GM21717 (cell line): ENCODE measurements at regions not wholly inside any gene's neighbourhood (a gene's known extent, or its start where the extent isn't known, plus 50 kb on each side); places are given as distances from the start of the nearest gene placed in this dataset.

ENCODE experiments used
- ATAC-seq: cut with Tn5 transposase; IDR thresholded peaks from one replicate; pipeline ENCODE4 v1.9.1; 2021; ENCODE audit warnings: mild to moderate bottlenecking, moderate library complexity; ENCODE audit not compliant: unreplicated experiment

DNA sequence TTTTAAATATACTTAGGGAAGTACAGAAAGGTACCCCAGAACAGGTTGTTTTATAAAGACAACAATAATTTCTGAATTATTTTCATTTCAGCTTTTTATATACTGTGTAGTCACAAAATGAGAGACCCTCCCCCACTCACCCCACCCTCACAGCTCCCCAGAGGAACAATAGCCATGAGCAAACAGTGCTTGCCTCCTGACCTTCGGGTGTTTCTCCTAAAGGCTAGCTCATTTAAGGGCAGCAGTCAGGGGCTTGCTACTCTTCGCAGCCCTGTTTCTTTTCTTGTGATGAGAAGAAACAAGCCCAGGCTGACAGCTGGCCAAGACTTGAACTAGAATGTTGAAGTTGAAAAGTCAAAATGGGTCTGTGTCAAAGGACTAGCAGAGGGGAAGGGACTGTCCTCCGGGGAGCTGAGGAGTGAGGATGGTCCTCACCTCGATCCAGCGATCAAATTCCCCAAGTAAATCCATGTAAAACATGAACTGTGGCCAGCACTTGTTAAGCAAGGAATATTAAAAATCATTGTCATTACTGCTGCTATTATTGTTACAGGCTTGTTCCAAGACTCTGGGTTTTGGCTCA lies 133.8 kb upstream of the ARHGAP5 start:
- no peak for ATAC-seq

DNA sequence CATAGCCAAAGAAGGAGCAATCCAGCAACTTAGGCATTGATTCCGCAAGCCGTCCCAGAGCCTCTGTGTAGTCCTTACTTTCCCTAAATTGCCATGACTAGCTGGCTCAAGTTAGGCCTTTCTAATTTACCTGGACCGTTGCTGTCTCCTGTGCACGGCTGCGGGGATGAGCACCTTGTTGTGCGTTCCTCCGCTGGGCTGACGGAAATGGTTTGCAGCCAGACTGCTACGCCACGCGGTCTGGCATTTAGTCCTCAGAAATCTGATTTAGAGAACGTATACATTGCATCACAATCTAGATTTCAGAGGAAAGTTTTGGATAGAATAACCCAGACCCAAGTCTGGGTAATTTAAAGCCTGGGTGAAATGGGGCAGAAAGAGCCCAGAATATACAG lies 133.2 kb upstream of the ARHGAP5 start:
- no peak for ATAC-seq

DNA sequence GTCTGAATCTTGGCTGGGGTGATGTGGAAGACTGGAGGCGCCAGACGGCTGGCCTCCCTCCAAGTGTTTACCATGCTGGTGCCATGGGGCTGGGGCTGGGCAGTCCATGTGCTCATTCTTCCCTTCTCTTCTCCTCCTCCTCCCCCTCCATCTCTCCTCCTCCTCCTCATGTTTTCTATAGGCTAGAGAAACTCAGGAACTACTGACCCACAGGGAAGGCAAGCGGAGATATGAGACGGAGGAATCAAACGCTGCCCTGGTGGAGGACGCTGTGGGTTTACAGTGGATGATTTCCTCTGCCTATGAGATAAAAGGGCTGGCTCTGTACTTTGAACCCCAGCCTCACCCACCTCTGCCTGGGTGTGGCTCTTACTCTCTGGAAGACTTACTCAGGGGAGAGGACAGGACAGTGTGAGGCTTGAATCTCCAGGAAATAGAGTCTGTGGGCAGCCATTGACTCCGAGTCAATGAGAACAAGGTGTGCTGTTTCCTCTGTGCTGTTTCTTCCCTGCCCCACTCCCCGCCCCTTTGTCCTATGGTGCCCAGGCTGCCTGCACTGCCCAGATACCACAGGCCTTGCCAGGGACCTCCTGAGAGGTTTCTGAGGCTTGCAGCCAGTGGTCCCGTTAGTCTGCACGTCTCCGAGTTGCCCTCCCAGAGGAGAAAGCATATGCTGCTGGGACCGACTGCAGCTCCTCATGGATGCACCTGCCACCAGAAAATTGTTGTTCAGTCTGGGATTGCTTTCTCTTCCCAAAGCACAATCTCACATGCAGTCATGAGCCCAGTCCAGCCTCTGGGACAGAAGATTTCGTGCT lies 132.6 kb upstream of the ARHGAP5 start:
- ATAC-seq, result no peak

DNA sequence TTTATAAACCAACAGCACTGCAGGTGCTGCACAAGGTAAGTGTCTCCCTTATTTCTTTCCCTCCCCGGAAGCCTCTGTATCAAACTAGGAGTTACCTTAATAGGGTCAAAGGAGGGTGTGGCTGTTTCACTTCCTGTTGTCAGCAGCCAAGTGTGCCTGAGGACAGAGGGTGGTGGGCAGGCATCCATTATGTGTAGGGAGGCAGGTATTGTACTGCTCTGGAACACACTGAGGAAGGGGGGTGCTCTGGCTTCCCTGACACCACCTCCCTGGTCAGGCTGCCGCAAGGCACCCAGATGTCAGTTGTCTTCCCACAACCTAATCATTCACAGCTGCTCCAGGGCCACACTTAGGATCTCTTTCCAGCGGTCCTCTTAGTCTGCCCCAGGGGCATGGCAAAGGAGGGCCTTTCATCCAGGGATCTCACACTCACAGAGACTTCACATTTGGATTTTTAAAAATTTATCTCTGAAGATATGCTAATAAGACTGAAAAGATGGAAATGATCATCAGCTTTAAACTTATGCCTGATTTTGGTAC lies 132.0 kb upstream of the ARHGAP5 start:
- no peak for ATAC-seq

DNA sequence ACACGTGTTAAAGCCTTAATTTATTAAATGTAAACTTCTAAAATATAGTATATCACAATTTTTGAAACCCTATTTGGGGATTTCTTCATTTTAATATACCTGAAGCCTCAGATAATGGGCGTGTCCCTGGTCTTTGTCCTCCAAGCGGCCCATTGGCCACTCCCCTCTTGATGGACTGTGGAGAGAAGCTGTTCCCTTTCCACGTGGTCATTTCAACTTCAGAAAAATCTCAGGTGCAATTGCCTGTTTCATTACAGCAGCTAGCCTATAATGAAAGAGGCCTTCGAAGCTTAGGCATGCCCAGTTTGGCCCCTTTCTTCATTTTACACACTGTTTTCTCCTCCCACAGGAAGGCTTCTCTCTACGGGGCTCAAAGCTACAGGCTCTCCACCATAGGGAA lies 131.4 kb upstream of the ARHGAP5 start:
- ATAC-seq, result no peak

DNA sequence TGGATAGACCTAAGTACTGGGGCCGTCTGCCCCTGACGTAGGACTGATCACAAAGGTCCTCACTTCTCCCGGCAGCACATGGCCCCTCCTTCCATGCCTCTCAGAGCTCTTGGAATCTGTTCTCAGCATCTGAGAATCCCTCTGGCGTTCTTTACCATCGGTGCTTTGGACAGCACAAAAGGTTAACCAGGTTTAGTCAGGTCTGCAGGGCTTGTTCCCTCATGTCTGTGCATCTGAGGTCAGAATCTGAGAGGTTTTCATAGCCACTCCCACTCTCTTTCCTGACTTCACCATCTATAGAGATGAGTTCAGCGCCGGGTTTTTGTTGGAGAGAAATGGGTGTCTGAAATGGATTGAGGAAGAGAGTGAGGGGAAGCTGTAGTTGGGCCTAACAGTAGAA lies 130.0 kb upstream of the ARHGAP5 start:
- ATAC-seq, result no peak

DNA sequence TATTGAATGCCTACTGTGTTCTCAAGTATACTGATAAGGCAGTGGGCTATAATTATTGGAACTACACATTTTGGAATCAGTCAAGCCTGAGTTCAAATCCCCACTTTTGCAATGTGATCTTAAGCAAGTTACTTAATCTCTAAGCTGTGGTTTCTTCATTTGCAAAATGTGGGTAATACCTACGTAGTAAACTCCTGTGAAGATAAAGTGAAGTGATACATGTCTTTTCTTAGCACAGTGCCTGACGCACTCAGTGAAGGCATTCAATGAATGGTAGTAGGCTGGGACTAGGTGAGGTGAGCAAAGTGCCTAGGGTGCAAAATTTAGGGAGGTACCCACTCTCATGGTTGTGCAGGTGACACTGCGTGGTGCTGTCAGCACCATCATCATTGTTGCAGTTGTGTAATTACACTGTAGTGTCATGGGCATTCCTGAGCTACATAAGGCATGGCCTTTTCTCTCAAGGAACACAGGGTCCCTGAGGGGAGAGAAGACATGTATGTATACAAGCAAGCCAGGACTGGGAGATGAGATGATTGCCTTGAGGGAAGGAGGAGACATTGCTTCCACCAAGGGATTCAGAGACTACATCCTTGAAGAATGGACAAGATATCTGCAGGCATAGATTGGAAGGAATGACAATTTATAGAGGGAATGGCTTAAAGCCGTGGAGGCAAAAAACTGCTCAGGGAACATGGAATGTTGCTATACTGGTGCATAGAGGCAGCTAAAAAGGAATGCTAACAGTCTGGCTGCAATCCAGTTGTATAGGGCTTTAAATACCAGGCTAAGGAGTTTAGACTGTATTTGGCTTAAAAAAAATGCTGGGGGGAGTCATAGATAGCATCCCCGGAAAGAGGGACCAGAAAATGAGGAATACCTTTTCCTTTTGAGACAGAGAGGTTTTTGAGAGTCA lies 129.2 kb upstream of the ARHGAP5 start:
- ATAC-seq, result no peak

DNA sequence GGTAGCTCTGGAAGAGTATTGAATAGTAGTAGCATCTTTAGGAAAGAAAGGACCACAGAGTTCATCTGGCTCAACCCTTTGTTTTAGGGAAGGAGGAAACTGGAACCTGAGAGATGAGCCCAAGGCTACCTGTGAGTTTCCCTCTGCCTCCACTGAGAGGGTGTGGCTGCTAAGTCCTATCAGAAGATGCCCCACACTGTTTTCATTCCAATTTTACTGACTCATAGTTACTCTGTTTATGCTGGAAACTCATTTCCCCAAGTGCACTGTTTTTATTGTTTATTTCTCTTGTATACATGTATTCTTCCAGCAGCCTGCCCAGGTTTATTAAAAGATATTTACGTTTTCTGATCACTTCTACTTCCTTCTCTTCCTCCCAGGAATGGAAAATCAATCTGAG lies 127.4 kb upstream of the ARHGAP5 start:
- no peak for ATAC-seq

DNA sequence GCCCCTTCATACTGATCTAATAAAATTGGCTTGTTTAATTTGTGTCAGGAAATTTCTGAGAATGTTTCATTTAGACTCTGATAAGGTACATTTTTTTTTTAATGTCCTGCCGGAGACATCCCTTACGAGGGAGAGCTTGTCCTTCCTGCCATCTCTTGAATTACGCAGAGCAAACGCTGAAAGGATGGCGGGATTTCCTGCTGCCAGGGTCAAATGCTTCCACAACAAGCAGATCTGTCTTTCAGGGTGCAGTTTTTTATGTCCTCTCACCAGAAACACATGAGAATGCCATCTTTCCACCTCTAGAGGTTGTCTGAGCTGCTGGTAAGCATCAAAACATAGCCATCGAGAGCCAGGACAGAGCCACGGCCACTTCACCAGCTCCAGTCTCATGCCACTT lies 126.8 kb upstream of the ARHGAP5 start:
- no peak for ATAC-seq

DNA sequence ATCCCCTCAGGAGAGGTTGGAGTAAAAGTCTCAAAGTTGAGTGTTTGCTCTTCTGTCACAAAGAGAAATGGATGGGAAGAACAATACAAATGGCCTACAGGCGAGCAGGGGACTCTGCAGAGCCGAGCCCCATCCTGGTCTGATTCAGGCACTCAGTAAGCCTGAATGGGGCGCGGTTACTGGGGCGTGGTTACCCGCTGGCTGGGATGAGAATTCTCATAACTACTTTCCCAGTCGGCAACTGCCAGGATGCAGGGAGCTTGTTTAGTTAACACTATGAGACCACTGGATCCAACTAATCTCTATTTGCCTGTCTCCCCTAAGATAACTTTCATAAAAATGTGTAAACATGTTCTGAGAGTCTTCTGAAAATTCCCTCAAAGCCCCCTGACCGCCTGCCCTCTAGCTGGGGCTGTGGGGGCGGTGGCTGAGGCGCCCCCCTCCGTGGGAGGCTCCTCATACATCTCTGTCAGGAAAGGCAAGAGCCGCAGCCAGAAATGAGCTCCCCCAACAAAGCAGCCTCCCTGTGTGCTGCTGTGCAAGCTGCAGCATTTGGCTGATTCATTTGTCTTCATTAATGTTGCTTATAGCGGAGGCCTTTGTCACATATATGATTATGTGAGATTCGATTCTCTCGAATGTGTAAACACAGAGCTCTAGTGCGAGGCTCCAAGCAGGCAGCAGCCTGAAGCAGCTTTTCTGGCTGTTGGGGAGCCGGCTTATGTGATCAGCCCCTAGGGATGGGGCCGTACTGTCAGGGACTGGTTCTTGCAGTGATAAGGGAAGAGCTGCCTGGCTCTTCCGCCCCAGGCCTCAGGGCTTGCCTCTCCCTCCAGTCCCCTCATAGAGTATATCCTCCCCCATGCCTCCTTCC lies 126.1 kb upstream of the ARHGAP5 start:
- no peak for ATAC-seq

DNA sequence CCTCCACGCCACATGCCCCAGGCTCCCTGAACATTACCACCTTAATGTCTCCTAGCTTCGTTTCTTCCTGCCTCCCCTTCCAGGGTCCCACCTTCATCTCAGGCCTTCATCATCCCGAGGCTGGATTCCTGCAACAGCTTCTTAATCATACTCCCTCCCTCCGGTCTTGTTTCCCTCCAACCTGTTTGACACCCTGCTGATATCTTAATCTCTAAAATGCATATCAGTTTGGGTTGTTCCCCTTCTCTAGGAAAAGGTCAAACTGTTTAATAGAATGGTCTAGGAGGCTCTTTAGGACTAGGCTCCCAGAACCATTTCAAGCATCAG lies 125.5 kb upstream of the ARHGAP5 start:
- no peak for ATAC-seq

DNA sequence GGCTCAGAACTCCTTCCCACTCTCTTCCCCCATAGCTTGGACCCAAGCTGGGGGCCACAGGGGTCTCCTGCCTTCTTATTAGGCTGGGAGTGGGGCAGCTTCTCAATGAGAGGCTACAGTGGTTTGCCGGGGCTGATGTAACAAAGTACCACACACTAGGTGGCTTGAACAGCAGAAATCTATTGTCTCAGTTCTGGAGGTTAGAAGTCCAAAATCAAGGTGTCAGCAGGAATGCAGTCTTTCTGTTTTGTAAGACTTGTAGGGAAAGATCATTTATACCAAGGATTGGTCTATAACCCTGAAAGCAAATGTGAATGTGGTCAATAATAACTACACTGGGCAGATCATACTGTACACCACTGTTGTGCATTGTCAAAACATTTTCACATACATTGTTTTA lies 124.5 kb upstream of the ARHGAP5 start:
- no peak for ATAC-seq

DNA sequence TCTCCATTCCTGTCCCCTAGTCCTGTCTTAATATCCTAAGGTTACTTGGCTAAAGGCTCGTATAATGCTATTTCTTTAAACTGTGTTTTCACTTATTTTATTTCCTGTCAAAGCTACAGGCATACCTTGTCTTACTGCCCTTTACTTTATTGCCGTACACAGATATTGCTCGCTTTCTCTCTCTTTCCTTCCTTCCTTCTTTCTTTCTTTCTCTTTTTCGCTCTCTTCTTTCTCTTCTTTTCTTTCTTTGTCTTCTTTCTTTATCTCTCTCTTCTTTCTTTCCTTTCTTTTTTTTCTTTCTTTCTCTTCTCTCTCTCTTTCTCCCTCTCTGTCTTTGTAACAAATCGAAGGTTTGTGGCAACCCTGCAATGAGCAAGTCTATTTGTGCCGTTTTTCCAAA lies 123.9 kb upstream of the ARHGAP5 start:
- no peak for ATAC-seq

DNA sequence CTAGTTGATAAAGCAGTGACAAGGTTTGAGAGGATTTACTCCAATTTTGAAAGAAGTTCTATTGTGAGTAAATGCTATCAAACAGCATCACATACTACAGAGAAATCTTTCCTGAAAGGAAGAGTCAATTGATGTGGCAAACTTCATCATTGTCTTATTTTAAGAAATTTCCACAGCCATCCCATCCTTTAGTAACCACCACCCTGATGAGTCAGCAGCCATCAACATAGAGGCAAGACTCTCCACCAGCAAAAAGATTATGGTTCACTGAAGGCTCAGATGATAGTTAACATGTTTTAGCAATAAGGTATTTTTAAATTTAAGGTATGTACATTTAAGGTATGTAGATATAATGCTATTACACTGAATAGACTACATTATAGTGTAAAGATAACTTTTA lies 122.1 kb upstream of the ARHGAP5 start:
- no peak for ATAC-seq

DNA sequence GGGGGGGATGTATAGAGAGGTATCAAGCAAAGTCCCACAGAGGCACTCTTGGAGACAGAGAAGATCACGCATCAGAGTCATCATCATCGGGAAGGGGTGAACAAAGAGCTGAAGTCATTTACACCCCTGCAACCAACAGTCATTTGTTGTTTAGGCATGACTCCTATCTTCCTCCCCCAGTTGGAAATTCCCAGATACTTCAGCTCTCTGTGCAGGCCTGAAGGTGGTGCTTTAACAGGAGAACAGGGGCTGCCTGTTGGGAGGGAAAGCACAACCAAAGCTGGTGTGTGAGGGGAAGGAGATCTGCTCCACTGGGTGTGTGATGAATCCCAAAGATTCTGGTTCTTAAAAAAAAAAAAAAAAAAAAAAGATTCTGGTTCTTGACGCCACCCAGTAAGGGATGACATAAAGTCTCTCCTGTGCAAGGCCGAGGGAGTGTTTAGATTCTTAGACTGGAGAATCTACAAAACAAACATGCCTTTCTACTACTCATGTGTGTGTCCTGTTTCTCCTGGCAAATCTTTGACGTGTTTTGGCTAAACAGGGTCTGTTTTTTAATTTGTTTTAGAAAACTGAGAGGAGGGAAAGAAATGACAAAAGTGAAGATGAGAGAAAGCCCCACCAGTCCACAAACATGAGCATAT lies 121.0 kb upstream of the ARHGAP5 start:
- no peak for ATAC-seq

DNA sequence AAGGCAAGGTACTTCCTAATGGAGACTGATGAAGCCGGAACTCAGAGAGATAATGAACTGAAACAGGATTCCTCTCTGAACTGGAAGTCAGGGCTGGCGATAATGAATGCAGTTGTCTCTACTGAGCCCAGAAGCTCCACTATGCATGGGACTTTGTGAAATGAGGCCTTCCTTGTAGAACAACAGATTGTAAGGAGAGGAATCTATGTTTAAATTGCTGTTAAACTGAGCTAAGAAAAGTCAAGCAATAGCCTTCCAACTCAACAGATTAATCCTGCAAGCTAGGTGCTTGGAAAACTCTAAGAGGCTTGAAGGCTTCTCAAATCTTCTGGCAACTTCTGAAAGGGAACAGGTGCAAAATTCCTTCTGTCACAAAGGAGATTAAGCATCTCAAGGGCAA lies 119.5 kb upstream of the ARHGAP5 start:
- no peak for ATAC-seq

DNA sequence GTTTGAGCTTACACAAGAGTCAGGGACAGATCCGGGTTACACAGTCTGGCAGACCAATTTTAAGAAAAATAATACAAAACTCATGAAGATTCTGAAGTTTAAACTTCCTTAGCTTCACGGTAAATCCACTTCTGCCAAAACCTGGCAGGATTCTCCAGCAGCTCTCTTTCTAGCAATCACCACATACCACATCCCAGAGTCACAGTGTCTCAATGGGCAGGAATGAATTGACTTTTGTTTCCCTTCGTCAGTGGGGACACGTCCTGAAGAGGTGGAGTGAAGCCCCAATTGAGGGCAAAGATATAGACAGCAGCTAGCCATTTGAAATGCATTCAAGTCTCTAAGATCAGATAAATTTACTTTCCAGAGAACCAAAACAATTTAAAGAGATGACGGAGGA lies 117.1 kb upstream of the ARHGAP5 start:
- no peak for ATAC-seq

DNA sequence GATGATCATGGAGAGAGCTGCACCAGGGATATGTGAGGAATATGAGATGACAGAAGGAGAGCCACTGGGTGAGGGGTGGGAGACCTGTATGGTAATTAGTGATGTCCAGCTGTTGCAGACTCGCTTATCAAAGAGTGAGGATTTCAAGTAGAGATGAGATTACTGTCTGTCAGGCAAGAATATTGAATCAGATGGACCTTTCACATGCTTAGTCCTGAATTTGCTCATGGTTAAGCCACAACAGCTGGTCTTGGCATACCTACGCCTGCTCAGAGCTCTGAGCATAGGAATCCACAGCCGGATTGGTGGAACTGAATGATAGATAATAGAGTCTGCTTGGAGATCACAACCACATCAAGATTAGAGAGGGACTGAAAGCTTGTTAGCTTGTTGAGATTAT lies 115.2 kb upstream of the ARHGAP5 start:
- ATAC-seq, result no peak

DNA sequence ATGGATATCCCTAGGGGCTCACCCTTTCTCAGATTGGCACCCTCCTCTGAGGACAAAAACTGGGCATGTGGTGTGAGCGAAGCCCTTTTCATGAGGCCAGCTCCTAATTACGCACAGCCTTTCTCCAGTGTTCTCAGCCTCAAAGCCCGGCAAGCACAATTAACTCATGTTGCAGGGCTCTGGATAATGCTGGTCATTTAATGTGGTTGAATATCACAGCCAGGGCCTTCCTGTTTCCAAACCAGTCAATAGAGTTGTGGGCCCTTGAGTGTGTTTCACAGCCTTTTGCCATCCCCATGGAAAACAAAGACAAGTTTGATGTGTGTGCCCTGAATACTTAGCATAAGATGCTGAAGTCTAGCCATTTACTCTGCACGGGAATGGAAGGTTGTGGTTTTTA lies 114.2 kb upstream of the ARHGAP5 start:
- ATAC-seq, result no peak

DNA sequence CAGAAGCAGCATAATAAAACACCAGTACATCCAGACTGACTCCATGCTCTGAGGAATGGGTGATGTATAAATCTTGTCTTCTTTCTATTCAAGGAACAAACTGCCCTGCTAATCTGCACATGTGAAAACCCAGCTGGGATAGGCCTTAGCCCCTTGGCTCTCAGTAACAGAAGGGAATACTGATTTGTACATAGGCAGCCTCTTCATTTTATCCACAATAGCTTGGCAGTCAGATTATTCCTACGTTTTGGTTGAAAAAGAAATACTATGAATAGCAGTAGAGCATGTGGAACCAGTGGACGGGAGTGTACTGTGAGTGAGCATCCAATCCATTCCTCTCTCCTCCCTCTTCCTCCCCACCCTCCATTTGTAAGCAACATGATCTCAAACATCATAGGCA lies 113.5 kb upstream of the ARHGAP5 start:
- no peak for ATAC-seq
